DND-41 (cell line): ENCODE measurements at regions not wholly inside any gene's neighbourhood (a gene's known extent, or its start where the extent isn't known, plus 50 kb on each side); places are given as distances from the start of the nearest gene placed in this dataset.
"Not testable (repeated sequence)": the region's sequence is repeated elsewhere in the genome, so short reads cannot be mapped to it uniquely, and the experiment has no call there.

Source experiments
- CTCF ChIP-seq: IDR thresholded peaks from 2 replicates; pipeline ENCODE4 v1.5.1; 2012; ENCODE audit warnings: borderline replicate concordance, low read length, moderate library complexity, mild to moderate bottlenecking; ENCODE audit not compliant: poor library complexity, severe bottlenecking; ENCODE audit errors: extremely low read depth
- EZH2 ChIP-seq: IDR thresholded peaks from 3 replicates; pipeline ENCODE4 v1.6.1; 2012; ENCODE audit warnings: borderline replicate concordance, low read depth, mild to moderate bottlenecking, moderate library complexity, low read length, inconsistent platforms; ENCODE audit not compliant: severe bottlenecking

- TF ChIP-seq CTCF, EZH2: not testable (repeated sequence)
These were observed 130.2 kb upstream of the CDKN3 start for GRCh38 chr14:54266616-54267015.
